Medulla oblongata (tissue), 1 donor: ENCODE measurements at regions not wholly inside any gene's neighbourhood (a gene's known extent, or its start where the extent isn't known, plus 50 kb on each side); places are given as distances from the start of the nearest gene placed in this dataset.

Source experiments
- DNase-seq: peaks from one replicate; pipeline ENCODE4 v3.0.0-alpha.2; 2015; ENCODE audit errors: extremely low spot score

DNA sequence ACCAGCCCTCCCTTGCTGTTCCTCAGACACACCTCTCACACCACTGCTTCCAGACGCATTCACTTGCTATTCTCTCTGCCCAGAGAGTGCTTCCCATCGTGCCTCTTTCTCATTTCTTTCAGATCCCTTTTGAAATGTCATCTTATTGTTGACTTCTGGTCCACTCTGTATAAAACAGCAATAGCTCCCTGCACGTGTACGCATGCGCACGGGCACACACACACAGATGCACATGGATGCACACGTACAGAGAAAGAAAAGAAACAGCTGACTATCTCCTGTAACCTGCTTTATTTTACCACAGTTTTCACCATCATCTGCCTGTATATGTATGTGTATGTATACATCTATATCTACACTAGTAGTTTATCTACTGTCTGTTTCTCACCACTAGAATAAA, 285.9 kb upstream of the NR5A2 start:
- DNase-seq: no peak

GRCh38 chr1:199742547-199742946, 285.0 kb upstream of the NR5A2 start:
- no peak for DNase-seq

DNA sequence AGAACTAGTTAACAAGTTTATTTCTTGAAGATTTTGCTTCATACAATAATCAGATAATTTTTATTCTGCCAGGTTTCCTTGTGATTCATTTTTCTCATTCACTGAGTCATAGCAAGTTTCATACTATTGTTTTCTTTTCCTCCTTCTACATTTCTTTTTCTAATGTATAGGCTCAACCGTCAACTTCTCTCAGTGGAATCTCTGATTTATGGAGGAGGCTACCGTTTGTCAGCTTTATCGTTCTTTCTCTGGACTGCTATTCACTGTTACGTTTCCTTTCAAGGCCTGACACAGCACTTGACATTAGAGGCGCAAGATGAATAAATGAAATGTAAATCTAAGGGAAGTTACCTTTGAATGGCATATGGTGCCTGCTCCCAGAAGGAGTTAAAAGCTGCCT, 284.3 kb upstream of the NR5A2 start:
- no peak for DNase-seq

- DNase-seq: no peak
These were observed 280.7 kb upstream of the NR5A2 start for GRCh38 chr1:199746666-199747384.

GRCh38 chr1:199747984-199748383, 279.5 kb upstream of the NR5A2 start:
- DNase-seq: no peak

DNA sequence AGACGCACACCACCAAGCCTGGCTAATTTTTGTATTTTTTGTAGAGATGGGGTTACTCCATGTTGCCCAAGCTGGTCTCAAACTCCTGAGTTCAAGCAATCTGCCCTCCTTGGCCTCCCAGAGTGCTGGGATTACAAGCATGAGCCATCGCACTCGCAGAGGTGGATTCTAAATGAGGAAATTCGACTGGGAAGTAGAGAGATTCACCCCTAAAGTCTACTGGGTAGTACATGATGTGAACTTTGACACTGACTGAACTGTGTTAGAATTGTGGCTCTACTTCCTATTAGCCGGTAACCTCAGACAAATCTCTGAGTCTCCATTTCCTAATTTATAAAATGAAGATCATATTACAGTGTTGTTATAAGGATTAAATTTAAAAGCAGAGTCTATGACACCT, 276.0 kb upstream of the NR5A2 start:
- no peak for DNase-seq

GRCh38 chr1:199751962-199752687, 275.4 kb upstream of the NR5A2 start:
- DNase-seq: no peak

DNA sequence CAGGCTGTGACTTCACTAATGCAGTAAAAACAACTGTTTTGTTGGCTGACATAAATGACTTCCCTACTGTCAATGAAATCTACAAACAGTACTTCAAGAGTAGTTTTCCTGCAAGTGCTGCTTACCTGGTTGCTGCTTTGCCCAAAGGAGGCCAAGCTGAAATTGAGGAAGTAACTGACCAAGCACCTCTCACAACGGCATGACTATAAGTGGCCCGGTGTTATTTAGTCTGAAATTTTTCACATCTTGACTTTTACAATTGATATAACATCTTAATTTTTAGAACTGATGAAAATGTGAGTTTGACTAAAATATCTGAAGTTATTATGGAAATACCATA, 274.9 kb upstream of the NR5A2 start:
- DNase-seq: no peak

DNA sequence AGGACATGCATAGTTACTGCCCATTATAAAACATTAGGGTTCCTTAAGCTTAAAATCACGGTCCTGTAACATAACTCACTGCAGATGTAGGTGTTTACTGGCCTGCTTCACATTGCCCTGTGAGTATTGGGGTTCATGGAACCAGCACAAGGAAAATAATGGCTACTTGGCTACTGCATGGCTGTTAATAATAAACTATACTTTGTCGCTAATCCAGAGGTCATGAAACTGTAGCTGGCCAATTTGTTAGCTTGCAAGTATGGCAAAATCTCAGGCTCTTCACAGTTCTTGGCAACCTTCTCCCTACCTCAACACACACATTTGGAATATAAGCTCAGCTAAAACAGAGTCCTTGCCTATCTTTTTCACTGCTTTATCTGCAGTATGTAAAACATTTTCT, 274.0 kb upstream of the NR5A2 start:
- DNase-seq: no peak

- no peak for DNase-seq
These were observed 271.4 kb upstream of the NR5A2 start for GRCh38 chr1:199756066-199756465.

DNA sequence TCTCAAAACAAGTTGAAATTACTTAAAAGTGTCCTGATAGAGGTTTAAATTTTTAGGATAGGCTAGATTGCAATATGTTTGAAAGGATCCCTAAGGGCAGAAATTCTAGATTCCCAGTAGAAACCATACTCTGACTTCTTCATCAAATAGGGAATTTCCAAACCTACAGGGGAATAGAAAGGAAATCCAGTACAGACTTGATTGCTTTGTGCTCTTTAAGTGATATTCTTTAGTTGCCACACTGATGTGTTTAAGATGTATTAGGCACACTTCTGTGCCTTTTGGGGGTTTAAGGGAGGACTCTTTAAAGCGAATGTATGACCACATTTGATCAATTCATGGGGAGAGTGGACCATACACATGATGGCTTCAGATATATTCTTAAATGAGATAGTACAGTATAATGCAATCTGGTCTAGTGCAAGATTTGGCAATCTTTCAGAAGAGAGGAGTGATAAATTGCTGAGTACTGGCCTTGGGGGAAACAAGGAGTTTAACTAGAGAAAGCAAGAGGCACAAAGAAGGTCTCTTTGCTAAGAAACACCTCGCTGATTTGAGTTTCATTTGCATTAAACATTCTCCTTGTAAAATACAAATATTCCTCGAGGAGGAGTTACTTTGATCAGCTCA, 268.8 kb upstream of the NR5A2 start:
- DNase-seq: no peak

GRCh38 chr1:199759268-199759730, 268.2 kb upstream of the NR5A2 start:
- no peak for DNase-seq

DNA sequence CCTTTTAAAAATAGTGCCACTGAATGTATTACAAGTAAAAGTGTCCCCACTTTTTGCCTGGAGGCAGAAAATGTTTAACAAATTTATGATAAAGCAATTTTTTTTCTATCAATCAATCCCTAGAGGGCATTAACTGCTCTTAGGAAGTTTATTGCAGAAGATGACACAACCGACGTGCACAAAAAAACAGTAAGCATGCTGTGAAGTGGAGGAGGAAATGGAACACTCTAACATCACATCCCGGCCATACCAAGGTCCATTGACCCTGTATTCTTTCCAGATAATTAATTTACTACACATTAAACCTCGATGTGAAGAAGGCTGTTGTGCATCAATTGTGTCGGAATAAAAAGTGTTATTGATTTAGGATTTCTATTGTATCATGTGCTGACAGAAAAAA, 264.9 kb upstream of the NR5A2 start:
- no peak for DNase-seq

GRCh38 chr1:199766218-199766792, 261.2 kb upstream of the NR5A2 start:
- DNase-seq: no peak

- no peak for DNase-seq
These were observed 259.8 kb upstream of the NR5A2 start for GRCh38 chr1:199767700-199768099.

GRCh38 chr1:199774433-199775089, 252.9 kb upstream of the NR5A2 start:
- DNase-seq: no peak

DNA sequence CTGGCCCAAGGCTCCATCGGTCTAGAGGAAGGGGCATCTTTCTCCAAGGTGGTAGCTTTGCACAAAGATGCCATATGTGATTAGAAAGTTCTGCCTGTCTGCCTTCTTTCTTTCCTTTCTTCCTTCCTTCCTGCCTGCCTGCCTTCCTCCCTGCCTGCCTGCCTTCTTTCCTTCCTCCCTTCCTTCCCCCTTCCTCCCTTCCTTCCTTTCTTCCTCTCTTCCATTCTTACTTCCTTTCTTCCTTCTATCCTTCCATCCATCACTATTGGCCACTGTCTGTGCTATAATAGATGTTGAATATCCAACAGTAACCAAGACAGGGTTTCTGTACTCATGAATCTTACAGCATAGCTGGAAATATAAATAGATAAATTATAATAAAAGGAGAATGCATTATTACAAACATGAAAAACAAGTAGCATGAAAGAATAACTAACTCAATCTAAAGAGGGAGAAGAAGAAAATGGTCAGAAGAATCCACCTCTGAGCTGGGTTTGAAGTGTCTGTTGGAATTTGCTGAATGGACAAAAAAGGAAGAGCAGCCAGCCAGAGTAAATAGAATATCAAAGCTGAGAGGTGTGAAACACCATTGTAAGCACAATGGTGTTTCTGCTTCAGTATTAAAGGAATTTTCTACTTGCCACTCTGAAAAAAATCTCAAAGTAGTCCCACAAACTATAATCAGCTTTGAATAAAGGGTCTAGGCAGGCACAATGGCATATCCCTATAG, 250.6 kb upstream of the NR5A2 start:
- no peak for DNase-seq

DNA sequence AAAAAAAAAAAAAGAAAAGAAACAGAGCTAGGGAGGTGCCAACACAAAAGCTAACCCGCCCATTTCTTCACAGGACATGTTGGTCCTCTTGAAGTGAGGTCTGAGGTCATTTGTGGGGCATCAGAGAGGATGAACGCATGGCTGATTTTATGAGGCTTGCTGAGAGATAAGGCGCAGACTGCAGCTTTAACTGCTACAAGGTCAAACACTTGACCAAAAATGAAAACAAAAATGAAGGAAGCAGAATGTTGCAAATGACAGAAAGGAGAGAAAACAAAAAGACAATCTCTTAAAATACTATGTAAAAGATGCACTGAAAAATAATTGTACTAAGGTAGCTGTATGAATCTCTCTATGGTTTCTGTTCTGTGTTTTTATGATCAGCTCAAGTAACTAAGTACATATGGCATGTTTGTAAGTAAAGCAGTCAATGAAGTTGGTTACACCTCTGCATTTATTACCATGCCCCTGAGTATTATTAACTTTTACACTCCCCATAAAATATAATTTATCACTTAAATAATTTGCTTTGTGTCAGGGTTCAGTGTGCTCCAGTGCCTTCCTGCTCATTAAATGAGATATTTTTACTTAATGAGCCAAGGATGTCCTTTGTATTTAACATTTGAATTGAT, 249.1 kb upstream of the NR5A2 start:
- no peak for DNase-seq

DNA sequence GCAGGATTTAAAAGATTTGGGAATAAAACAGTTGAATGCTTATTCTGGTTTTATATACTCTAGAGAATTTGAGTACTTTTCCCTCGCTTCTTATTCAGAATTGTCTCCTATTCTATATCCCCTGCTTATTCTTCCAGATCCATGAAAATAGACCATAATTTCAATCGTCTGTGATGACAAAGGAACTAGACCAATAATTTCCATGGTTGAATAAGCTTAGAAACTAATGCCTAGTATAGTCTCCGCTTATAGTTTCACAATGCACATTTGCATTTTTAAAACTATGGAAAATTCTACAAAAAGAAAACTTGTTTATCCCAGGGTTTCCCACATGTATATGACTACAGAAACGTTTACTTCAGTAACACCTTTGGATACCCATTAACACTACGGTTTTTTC, 247.4 kb upstream of the NR5A2 start:
- no peak for DNase-seq

GRCh38 chr1:199780948-199781670, 246.4 kb upstream of the NR5A2 start:
- DNase-seq: no peak
